Suprapubic skin (tissue), 4 donors: ENCODE measurements at regions not wholly inside any gene's neighbourhood (a gene's known extent, or its start where the extent isn't known, plus 50 kb on each side); places are given as distances from the start of the nearest gene placed in this dataset.

Source experiments
- DNase-seq, 2 donors: peaks; one replicate each; pipeline ENCODE4 v3.0.0-alpha.2; 2019; ENCODE audit warnings: low spot score in 2 of 2
- H3K27ac ChIP-seq: fragments of 200-600 bp; sonication (generic); one replicate; pipeline ENCODE4 v1.5.1; 2019
- H3K27me3 ChIP-seq: fragments of 200-600 bp; sonication (generic); one replicate; pipeline ENCODE4 v1.5.1; 2019
- H3K36me3 ChIP-seq: fragments of 200-600 bp; sonication (generic); one replicate; pipeline ENCODE4 v1.5.1; 2019
- H3K4me1 ChIP-seq: fragments of 200-600 bp; sonication (generic); one replicate; pipeline ENCODE4 v1.5.1; 2019
- H3K4me3 ChIP-seq: fragments of 200-600 bp; sonication (generic); one replicate; pipeline ENCODE4 v1.5.1; 2019; ENCODE audit warnings: mild to moderate bottlenecking
- H3K9me3 ChIP-seq: fragments of 200-600 bp; sonication (generic); one replicate; pipeline ENCODE4 v1.5.1; 2019
- CTCF ChIP-seq, 2 donors: fragments of 200-600 bp in 1 of 2; fragments of 450-650 bp in 1 of 2; sonication (generic) in 1 of 2; IDR thresholded peaks; one replicate each; pipeline ENCODE4 v1.5.1; 2016 to 2019; ENCODE audit warnings: antibody characterized with exemption in 2 of 2, mild to moderate bottlenecking in 1 of 2, moderate library complexity in 1 of 2
- EP300 ChIP-seq: sonication (generic); formaldehyde crosslinking; IDR thresholded peaks from one replicate; pipeline ENCODE4 v1.6.1; 2017; ENCODE audit warnings: antibody characterized with exemption
- POLR2A ChIP-seq, 2 donors: fragments of 450-650 bp; IDR thresholded peaks; one replicate each; pipeline ENCODE4 v1.6.1; 2017; ENCODE audit warnings: antibody characterized with exemption in 2 of 2, mild to moderate bottlenecking in 2 of 2, moderate library complexity in 2 of 2
- POLR2AphosphoS5 ChIP-seq, 3 donors: sonication (generic); formaldehyde crosslinking; IDR thresholded peaks; one replicate each; pipeline ENCODE4 v1.6.1; 2017; ENCODE audit warnings: antibody characterized with exemption in 3 of 3
- WGBS: methylation state at CpG from one replicate; pipeline ENCODE4 v1.1.5; 2018; 5-methylcytosine and 5-hydroxymethylcytosine counted together

GRCh38 chr18:10322435-10322834 is 132.0 kb upstream of the APCDD1 start:
- 80% methylated on average over 2 of the region's 2 CpGs for WGBS
- no peak for TF ChIP-seq POLR2AphosphoS5 (IDR thresholded peaks at IDR 0.05)
- TF ChIP-seq EP300 = no peak
- TF ChIP-seq CTCF (IDR thresholded peaks at IDR 0.05) = no peak
- TF ChIP-seq POLR2A (IDR thresholded peaks at IDR 0.05) = no peak
- no peak for DNase-seq
- Histone ChIP-seq H3K9me3 (no peaks in the 10 kb centered on the region), H3K27me3 (no peaks in the 10 kb centered on the region), H3K36me3 (no peaks in the 10 kb centered on the region), H3K27ac (no peak overlapping the region), H3K4me3 (no peak overlapping the region), H3K4me1 (no peaks in the 10 kb centered on the region)

GRCh38 chr18:10329101-10329500 is 125.3 kb upstream of the APCDD1 start:
- no peak overlapping the region for H3K4me3 ChIP-seq
- 84% methylated on average over 3 of the region's 3 CpGs for WGBS
- H3K36me3 ChIP-seq = no peaks in the 10 kb centered on the region
- no peaks in the 10 kb centered on the region for H3K27me3 ChIP-seq
- no peaks in the 10 kb centered on the region for H3K4me1 ChIP-seq
- DNase-seq = no peak
- H3K27ac ChIP-seq = no peak overlapping the region
- no peaks in the 10 kb centered on the region for H3K9me3 ChIP-seq
- TF ChIP-seq CTCF (IDR thresholded peaks at IDR 0.05) (no peak), EP300 (no peak), POLR2A (IDR thresholded peaks at IDR 0.05) (no peak), POLR2AphosphoS5 (IDR thresholded peaks at IDR 0.05) (no peak)

- DNase-seq = no peak
- no peaks in the 10 kb centered on the region for H3K27me3 ChIP-seq
- TF ChIP-seq CTCF (IDR thresholded peaks at IDR 0.05) = no peak
- no peak for TF ChIP-seq POLR2A (IDR thresholded peaks at IDR 0.05)
- TF ChIP-seq EP300 = no peak
- no peak for TF ChIP-seq POLR2AphosphoS5 (IDR thresholded peaks at IDR 0.05)
- no peak overlapping the region for H3K4me3 ChIP-seq
- WGBS = 59% methylated on average over 5 of the region's 5 CpGs
- H3K4me1 ChIP-seq = no peaks in the 10 kb centered on the region
- H3K27ac ChIP-seq = no peak overlapping the region
- H3K9me3 ChIP-seq = no peaks in the 10 kb centered on the region
- no peaks in the 10 kb centered on the region for H3K36me3 ChIP-seq
Measured at GRCh38 chr18:10330428-10330827, 124.0 kb upstream of the APCDD1 start.

DNA sequence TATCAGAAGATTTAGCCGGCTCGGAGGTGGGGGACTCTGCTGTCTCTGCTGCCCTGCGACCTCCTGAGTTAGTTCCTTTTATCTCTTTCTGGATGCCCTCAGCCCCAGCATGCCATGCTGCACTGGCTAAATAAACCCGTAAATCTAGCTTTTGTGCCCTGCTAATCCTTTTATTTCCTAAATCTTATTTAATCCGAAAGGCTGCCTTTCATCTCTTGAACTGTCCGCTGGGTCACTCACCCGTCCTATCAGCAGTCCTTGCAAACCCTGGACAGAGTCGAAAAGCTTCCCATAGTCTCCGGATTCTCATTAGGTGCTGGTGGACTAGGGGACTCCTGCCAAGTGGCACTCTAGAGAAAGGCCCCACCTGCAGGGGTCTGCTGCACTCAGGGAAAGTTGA is 122.0 kb upstream of the APCDD1 start:
- no peak overlapping the region for H3K4me3 ChIP-seq
- DNase-seq = no peak
- no peaks in the 10 kb centered on the region for H3K27me3 ChIP-seq
- H3K36me3 ChIP-seq = no peaks in the 10 kb centered on the region
- peaks cover 13% of the 10 kb centered on the region for H3K4me1 ChIP-seq
- 87% methylated on average over 9 of the region's 9 CpGs for WGBS
- TF ChIP-seq EP300 = no peak
- no peak overlapping the region for H3K27ac ChIP-seq
- no peaks in the 10 kb centered on the region for H3K9me3 ChIP-seq

GRCh38 chr18:10336749-10337350 is 117.6 kb upstream of the APCDD1 start:
- Histone ChIP-seq H3K27me3 (no peaks in the 10 kb centered on the region), H3K27ac (peak overlapping the region; percentile 56), H3K4me3 (no peak overlapping the region), H3K4me1 (peaks cover 23% of the 10 kb centered on the region), H3K36me3 (no peaks in the 10 kb centered on the region), H3K9me3 (no peaks in the 10 kb centered on the region)
- 40% methylated on average over 14 of the region's 14 CpGs for WGBS
- peak; percentile 87 to 95 for DNase-seq
- TF ChIP-seq EP300 = no peak
- TF ChIP-seq POLR2AphosphoS5 (IDR thresholded peaks at IDR 0.05) = peak in 2 of 3 donors; percentile 78 to 92

GRCh38 chr18:10340821-10341220 is 113.6 kb upstream of the APCDD1 start:
- no peak for DNase-seq
- Histone ChIP-seq H3K9me3 (no peaks in the 10 kb centered on the region), H3K27me3 (no peaks in the 10 kb centered on the region), H3K36me3 (no peaks in the 10 kb centered on the region), H3K4me1 (peaks cover 22% of the 10 kb centered on the region), H3K27ac (no peak overlapping the region), H3K4me3 (no peak overlapping the region)
- WGBS = 89% methylated on average over 5 of the region's 5 CpGs
- TF ChIP-seq POLR2A (IDR thresholded peaks at IDR 0.05) = no peak
- no peak for TF ChIP-seq POLR2AphosphoS5 (IDR thresholded peaks at IDR 0.05)
- no peak for TF ChIP-seq CTCF (IDR thresholded peaks at IDR 0.05)
- TF ChIP-seq EP300 = no peak
